ENCODE measurements at regions not wholly inside any gene's neighbourhood (a gene's known extent, or its start where the extent isn't known, plus 50 kb on each side); places are given as distances from the start of the nearest gene placed in this dataset.
"Not testable (repeated sequence)": the region's sequence is repeated elsewhere in the genome, so short reads cannot be mapped to it uniquely, and the experiment has no call there.

DNA sequence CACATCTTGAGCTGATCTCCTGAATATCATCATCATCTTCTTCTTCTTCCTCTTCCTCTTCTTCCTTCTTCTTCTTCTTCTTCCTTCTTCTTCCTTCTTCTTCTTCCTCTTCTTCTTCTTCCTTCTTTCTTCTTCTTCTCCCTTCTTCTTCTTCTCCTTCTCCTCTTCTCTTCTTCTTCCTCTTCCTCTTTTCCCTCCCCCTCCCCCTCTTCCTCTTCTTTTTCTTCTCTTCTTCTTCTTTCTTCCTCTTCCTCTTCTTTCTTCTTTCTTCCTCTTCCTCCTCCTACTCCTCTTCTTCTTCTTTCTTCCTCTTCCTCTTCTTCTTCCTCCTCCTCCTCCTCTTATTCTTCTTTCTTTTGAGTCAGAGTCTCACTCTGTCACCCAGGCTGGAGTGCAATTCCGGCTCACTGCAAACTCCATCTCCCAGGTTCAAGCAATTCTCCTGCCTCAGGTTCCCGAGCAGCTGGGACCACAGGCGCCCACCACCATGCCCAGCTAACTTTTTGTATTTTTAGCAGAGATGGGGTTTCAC lies 197.9 kb upstream of the NANOGP8 start:
- no peak for DNase-seq

DNA sequence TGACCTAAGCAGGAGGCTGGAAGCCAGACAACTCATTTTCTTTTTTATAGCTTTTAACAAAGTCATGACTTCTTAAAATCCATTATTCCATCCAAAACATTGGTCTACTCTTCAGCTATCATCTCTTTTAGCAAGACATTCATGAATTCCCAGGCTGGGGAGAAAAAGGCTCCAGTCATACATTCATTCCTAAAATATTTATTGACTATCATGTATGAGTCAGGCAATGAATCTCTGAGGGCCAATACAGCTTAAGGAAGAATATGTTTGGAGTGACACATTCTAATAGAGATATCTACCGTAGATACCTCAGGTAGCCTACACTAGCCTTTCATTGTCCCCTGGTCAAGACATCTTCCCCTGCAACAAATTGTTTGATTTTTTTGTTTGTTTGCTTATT lies 196.4 kb upstream of the NANOGP8 start:
- no peak for DNase-seq

DNA sequence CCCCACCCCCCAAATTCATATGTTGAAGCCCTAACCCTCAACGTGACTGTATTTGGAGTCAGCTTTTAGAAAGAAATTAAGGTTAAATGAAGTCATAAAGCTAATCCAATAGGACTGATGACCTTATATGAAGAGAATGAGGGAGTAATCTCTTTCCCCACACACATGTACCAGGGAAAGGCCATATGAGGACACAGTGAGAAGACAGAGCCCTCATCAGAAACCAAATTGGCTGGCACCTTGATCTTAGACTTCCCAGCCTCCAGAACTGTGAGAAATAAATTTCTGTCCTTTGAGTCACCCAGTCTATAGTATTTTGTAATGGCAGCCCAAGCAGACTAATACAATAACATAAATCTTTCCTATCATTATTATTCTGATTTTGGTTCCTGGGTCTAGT lies 194.7 kb upstream of the NANOGP8 start:
- no peak for DNase-seq

DNA sequence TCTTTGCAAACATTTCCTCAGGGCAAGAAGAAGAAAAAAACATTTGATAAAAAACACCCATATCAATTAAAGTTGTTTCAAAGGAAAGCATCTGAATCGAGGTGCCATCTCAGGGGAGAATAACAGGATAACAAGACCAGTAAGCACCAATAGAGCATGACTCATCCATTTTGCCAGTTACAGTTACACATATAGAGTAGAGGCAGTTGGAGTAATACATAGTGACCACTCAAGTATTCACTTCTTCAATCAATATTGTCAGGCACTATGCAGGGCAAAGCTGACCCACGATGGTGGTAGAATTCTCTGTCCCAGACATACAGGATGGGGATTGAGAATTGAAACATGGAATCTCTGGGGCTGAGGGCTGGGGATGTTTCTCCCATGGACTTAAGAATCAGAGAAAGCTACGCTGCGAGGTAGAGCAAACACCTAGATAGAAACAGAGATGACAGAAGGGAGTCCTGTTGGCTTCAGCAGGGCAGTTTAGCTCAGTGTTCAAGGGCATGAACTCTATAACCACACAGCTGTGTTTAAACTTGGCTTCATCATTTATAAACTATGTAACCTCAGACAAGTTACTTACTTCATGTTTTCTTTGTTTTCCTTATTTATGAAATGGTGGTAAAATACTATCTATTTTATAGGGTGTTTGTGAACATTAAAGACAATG lies 186.4 kb upstream of the NANOGP8 start:
- DNase-seq: no peak

DNA sequence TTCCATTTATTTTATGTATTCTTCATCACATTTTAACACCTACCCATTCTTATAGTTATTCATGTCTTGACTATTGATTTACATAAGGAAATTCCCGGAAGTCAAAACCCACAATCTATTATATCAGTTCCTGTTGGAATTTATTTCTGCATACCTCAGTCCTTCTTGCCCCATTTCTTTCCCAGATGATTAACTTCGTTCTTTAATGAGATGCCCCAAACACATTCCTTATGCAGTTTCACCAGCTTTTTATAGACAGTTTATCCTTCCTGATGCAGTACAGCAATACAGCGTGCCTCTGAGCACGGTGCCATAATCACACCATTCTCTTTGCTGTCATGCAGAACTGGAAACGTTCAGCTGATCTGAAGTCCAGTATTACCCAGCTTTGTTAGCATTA lies 175.8 kb upstream of the NANOGP8 start:
- no peak for DNase-seq

DNA sequence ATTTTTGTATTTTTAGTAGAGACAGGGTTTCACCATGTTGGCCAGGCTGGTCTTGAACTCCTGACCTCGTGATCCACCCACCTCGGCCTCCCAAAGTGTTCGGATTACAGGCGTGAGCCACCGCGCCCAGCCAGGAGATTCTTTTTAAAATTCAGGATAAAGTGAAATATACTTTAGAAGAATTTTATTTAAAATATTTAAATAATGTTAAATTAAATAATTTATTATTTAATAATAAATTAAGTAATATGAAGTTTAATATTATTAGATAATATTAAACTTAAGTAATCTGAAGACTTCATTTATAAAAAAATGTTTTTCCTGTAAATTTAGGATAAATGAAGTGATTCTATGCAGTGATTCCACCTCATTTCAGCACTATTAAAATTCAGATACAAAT lies 175.2 kb upstream of the NANOGP8 start:
- not testable (repeated sequence) for DNase-seq

DNA sequence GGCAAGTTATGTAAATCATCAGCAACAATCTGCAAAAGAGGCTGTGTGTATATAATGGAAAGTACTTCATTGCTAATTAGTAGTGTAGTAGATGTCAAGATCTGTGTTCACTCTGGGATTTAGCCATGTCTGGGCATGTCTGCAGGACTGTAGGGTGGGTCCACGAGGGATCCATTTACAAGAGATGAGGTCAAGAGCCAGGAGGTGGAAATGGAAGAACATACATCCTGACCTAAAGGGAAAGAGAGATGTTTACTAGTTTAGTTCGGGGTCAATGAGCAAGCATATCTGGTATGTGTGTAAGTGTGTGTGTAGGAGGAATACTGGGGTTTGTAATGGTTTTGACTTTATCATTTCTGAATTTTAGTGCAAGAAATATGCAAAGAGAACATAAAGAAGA lies 171.5 kb upstream of the NANOGP8 start:
- no peak for DNase-seq

DNA sequence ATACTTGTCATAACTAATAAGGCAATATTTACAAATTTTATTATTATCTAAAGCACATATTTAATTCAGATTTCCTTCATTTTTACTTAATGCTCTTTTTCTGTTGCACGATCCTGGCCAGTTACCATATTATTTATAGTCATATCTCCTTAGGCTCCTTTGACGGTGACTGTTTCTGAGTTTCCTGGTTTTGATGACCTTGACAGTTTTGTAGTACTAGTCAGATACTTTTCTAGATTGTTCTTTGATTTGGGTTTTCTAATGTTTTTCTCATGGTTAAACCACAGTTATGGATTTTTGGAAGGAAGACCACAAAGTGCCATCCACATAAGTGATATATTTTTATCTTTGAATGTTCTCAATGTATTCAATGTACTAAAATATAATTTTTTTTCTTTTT lies 171.0 kb upstream of the NANOGP8 start:
- no peak for DNase-seq

DNA sequence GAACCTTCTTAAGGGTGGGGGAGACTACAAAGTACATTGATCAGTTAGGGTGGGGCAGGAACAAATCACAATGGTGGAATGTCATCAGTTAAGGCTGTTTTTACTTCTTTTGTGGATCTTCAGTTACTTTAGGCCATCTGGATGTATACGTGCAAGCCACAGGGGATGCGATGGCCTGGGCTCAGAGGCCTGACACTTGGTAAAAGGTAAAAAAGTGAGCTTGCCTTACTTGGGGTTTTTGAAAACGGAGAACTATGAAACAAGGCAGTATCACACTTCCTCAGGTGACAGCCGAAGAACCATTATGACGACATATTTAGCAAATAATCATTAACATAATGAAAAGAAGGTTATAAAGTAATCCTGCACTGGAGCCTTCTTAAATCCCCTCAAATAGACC lies 169.8 kb upstream of the NANOGP8 start:
- not testable (repeated sequence) for DNase-seq

DNA sequence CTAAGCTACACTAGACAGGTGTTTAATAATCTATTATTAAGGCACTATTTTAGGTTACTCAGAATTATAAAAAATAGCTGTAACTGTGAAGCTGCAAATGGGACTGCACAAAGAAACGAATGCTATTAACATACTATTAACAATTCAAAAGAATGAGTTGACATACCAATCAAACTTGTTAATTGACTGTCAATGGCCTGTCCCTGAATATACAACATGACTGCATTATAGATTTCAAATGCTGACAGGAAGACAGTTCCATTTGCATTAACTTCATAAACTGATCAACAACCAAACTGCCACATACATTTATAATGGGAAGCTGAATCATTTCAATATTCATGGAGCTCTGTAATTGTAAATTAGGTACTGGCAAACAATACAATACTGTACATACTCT lies 169.0 kb upstream of the NANOGP8 start:
- no peak for DNase-seq

DNA sequence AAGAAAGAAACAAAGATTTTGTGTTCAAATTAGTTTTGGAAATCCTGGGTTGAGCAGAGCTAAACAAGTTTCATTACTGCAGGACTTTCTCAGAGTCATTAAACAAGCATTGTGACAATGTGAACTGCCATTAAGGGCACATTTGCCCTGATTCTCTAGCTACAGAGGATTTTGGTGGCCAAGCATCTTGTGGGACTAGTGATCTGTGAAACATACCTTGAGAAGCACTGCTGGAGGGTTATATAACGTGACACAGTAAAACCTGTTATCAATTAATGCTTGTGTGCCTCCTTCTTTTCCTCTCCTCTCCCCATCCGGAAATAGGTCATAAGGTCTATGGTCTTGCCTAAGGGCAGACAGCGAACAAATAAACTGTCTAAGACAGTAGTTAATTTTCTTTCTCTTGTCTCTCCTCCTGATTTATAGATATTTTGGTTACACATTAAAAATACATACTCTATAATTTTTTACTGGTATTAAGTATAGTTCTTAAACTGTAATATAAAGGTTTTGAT lies 167.3 kb upstream of the NANOGP8 start:
- DNase-seq: no peak

DNA sequence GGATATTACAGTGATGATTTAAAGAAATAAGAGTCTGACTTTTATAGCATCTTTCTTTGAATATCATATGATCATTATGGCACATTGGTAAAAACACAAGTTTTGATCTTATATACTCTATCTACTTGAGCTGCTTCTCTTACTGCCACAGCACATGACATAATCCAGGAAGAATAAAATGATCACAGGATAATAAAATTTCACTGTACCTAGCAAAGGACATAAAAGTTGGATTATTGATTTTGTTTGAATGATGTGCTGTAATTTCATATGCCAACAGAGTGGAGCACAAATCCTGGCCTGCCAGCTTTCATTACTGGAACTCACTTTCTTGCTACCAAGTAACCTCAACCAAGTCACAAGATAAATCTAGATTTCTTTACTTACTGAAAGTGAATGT lies 162.1 kb upstream of the NANOGP8 start:
- no peak for DNase-seq

DNA sequence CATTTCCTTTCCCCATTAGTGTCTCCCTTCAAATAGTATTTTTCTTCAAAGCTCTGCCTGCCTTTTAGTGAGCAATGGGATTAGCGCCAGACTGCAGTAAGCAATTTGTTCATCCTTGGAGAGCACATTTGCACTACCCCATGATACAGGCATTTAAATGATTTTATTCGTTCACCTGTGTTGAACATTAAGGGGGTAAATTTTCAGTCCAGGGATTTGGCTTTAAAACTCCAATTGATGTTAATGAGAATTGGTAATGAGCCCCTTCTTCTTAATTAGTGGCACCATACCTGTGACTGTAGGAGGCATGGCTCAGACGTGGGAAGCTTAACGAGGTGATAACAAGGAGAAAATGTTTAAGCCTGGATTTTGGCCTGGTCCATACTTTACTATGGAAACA lies 161.4 kb upstream of the NANOGP8 start:
- DNase-seq: no peak

DNA sequence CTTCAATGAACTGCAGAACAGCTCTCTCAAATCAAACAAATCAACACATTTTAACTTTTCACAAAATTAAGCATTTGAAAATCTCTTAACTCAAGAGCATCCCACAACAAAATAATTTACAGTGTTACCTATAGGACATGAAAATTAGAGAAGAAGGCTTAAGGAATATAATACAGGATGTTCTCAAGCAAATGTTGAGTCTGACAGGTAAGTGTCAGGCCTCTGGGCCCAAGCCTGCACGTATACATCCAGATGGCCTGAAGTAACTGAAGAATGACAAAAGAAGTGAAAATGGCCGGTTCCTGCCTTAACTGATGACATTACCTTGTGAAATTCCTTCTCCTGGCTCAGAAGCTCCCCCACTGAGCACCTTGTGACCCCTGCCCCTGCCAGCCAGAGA lies 160.6 kb upstream of the NANOGP8 start:
- DNase-seq: not testable (repeated sequence)

DNA sequence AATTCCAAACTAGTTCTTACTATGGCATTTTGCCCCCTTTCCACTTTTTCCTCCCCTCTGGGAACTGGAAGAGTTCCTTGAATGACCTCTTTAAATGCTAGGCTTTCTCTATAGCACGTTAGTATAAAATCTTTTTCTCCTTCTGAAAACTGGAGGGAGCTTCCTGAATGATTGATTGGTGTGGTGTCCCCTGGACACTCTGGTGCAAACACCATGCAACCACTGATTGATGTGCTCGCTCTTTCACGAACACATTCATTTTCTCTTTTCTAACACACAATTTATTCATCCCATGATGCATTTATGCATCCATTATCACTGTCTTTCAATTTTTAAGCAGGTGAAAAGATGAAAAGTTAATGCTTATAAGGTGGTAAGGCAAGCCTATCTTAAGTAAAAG lies 159.1 kb upstream of the NANOGP8 start:
- no peak for DNase-seq

DNA sequence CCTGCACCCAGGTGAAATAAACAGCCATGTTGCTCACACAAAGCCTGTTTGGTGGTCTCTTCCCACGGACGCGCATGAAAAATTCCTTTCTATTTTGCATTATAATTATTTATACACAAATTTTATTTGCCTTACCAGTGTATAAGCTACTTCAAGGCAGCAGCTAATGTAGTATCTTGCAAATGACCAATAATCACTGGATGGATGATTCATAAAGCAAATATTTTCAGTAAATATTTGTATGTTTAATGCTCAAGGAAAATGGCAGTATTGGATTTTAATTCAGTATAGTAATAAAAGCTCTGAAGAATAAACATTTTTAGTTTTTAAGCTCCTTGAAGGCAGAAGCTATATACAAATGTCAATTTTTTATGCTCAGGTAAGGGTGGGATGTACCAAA lies 158.7 kb upstream of the NANOGP8 start:
- DNase-seq: no peak

DNA sequence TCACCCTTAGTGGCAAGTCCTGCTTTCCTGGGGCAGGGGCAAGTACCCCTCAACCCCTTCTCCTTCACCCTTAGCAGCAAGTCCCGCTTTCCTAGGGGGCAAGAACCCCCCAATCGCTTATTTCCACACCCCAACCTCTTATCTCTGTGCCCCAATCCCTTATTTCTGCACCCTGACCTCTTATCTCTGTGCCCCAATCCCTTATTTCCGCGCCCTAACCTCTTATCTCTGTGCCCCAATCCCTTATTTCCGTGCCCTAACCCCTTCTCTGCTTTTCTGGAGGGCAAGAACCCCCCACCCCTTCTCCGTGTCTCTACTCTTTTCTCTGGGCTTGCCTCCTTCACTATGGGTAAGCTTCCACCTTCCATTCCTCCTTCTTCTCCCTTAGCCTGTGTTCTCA lies 154.6 kb upstream of the NANOGP8 start:
- not testable (repeated sequence) for DNase-seq

DNA sequence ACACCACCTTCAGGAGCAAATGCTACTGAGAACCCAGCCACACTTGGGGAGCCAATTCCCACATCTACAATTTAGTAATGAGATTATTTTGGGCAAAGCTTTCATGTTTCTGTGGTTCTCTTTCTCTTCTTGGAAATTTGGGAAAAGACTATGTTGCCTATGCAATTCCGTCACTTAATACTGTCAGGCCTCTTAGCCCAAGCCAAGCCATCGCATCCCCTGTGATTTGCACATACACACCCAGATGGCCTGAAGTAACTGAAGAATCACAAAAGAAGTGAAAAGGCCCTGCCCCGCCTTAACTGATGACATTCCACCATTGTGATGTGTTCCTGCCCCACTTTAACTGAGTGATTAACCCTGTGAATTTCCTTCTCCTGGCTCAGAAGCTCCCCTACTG lies 153.4 kb upstream of the NANOGP8 start:
- DNase-seq: not testable (repeated sequence)

DNA sequence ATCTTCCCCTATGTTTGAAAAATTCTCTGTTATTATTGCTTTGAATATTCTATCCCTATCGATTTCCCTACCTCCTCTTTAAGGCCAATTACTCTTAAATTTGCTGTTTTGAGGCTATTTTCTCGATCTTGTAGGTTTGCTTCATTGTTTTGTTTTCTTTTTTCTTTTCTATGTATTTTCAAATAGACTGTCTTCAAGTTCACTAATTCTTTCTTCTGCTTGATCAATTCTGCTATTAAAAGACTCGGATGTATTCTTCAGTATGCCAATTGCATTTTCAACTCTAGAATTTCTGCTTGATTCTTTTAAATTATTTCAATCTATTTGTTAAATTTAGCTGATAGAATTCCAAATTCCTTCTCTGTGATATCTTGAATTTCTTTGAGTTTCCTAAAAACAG lies 144.0 kb upstream of the NANOGP8 start:
- no peak for DNase-seq

DNA sequence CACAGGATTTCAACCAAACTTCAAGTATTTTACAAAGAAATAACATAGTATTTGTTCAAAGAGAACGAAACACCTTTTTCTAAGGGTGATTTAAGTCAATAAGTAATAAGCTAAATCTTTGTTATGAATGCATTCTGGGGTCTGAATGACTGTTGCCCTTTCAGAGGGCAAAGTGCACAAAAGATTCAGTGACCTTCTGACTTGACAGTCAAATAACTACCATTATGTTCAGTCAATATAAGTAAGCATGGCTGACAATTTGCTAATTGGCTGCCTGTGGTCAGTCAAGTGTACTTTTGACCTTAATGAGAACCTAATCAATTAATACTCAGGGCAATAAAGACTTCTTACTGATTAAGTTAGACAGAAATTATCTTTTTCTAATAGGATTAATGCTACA lies 133.1 kb upstream of the NANOGP8 start:
- DNase-seq: no peak

DNA sequence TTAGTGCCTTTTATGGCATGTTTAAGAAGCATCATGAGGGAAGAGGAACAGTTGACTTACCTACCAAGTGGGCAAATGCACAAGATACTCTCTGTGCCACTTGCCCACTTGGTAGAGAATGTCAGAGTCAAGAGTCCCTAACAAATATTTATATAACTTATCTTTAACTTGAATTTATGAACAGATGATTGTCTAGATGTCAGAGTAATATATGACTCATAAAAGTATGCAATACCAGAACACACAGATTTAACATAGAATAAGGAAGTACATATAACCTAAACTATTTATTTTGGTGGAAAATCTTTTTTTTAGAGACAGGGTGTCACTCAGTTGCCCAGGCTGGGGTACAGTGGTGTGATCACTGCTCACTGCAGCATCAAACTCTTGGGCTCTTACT lies 130.0 kb upstream of the NANOGP8 start:
- DNase-seq: no peak

DNA sequence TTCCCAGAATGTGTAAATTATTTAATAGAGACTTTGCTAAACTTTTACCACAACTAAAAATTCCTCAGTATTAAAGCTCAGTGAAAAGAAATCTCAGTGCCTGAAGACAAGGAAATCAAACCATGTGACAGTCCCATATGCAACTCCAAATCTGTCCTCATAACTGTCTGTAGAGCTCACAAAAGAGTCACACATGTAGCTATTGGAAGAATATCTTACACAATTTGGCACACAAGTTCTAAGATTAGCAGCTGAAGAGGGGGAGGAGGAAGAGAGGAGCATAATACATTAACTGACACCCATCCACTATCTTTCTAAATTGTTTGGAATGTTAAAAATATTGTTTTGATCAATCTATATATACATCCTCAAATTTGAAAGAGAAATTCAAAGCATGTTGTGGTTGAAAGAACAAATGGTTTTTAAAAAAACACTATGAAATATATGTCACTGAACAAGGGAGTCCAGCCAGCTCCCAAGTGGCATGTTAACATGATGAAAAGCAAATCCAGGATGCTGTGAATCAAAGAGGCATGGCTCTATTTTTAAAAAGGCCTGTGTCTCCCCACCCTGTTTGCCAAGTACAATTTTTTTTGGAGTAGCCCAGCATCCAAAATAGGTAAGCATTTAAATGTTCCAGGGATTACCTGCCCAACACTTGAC lies 126.3 kb upstream of the NANOGP8 start:
- DNase-seq: no peak

DNA sequence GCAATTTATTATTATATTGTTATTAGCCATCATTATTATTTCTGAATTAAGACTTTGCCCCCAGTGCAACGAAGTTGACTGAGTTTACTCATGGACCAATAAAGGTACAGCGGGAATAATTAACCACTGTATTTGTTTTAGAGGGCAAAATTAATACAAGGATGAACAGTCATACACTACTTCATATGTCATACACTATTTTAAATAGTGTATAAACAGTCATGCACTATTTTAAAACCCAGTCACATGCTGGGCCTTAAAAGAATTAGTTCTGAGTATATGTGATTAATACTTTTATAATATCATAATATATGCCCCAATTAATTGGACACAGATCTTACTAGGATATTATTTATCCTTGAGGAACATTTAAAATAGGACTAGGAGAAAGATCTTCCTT lies 125.3 kb upstream of the NANOGP8 start:
- DNase-seq: no peak

DNA sequence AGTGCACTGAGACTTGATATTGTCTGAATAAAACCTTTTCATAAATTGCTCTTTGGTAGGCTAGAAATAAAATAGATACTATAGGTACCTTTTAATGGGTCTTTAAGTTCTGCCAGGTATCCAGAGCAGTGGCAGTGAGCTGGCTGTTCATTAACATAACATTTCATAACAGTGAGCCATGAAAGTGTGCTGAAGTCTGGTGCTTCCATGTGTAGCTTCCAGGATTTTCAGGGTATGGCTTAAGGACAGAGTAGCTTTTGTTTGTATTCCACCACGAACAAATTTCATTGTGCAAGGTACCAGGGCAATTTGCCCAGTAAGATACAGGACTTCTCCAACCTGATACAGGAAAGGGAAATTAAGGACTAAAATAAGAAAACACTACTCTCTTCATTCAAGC lies 124.7 kb upstream of the NANOGP8 start:
- no peak for DNase-seq

Data from right kidney (tissue), 1 donor.